NCI-H1436 (cell line): ENCODE measurements at regions not wholly inside any gene's neighbourhood (a gene's known extent, or its start where the extent isn't known, plus 50 kb on each side); places are given as distances from the start of the nearest gene placed in this dataset.
"Not testable (repeated sequence)": the region's sequence is repeated elsewhere in the genome, so short reads cannot be mapped to it uniquely, and the experiment has no call there.

ENCODE experiments used
- DNase-seq: peaks from one replicate; lab custom pipeline; 2025; lab: John Stamatoyannopoulos, UW

DNA sequence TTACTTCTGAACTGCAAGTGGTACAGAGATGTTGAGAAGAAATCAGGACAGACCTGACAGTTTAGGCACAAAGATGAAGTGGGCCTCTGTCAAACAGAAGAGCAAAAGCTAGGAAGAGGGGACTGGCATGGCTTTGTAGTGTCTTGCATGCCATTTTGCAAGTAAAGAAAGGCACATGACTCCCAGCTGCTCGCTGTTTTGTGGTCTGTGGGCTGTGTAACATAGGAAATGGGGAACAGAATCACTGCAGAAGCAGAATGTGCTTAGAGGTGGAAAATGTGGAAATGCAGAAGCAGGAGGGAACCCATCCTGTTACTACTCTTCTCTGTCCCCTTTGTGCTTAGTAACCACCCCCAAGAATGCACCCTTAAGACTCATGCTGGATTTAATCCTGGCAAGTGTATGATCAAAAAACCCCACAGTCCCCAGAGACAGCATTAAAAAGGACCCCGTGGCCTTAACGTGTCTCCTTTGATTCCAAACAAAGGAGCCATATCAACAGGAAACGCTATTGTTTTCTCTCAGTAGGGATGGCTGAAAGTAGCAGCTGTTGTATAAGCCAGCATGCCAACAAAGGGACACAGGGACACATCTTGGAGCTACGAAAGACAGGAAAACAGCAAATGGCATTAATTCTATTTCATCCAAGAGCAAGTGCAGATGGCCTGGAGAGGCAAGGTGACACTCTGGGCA, 177.6 kb upstream of the GLRA2 start:
- DNase-seq = peak; percentile 24

DNA sequence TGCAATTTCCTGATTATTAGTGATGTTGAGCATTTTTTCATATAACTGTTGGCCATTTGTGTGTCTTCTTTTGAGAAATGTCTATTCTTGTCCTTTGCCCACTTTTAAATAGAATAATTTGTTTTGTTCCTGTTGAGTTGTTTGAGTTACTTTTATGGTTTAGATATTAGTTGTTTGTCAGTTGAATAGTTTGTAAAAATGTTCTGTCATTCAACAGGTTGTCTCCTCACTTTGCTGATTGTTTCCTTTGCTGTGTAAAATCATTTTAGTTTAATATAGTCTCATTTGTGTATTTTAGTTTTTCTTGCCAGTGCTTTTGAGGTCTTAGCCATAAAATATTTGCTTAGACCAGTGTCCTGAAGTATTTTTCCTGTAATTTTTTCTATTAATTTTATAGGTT, 181.8 kb upstream of the GLRA2 start:
- no peak for DNase-seq

DNA sequence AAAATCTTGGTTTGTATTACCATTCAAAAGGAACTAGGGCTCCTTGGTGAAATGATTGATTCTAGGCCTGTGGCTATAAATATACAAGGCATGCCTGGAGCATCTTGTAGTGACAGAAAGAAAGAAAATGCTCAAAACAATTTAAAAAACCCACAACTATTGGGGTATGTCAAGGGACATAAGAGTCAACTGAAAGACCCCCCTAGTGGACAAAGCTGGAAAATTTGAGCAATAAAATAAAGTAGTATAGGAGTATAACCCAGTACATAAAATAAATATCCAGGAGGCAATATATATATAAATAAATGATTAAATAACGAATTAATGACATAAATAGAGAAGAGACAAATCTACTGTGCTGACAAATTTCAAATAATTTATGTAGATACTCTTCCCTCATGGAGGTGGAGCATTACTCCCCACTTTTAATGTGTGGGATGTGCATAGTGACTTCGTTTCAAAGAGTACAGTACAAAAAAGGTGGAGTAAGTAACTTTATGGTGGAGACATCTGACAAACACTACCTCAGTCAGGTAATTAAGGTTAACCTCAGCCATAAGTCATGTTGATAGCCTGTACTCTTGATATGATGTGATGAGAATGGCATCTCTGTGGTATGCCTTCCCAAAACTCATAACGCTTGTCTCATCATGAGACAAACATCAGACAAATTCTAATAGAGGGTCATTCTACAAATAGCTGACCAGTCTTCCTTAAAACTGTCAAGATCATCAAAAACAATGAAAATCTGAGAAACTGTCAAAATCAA, 185.0 kb upstream of the GLRA2 start:
- DNase-seq = no peak

DNA sequence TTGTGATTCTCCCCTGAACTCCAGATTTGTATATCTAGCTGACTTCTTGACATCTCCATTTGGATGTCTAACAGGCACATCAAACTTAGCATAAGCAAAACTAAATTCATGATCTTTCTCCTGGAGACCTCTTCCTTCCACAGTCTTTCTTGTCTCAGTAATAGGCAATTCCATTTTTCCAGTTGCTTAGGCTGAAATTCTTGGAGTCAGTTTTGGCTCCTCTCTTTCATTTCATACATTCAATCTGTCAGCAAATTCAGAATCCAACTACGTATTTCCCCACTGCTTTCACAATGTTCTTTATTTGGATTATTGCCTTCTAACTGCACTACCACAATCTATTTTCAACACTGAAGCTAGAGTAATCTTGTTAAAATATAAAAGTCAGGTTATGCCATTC, 219.9 kb upstream of the GLRA2 start:
- no peak for DNase-seq

DNA sequence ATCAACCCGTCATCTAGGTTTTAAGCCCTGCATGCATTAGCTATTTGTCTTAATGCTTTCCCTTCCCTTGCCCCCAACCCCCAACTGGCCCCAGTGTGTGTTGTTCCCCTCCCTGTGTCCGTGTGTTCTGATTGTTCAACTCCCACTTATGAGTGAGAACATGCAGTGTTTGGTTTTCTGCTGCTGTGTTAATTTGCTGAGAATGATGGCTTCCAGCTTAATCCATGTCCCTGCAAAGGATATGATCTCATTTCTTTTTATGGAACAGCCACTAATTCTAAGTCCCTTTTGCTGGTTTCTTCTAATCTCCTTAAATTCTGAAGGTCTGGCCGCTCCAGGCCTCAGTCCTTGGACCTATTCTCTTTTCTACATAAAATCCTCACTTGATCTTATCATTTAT, 220.4 kb upstream of the GLRA2 start:
- DNase-seq = not testable (repeated sequence)

DNA sequence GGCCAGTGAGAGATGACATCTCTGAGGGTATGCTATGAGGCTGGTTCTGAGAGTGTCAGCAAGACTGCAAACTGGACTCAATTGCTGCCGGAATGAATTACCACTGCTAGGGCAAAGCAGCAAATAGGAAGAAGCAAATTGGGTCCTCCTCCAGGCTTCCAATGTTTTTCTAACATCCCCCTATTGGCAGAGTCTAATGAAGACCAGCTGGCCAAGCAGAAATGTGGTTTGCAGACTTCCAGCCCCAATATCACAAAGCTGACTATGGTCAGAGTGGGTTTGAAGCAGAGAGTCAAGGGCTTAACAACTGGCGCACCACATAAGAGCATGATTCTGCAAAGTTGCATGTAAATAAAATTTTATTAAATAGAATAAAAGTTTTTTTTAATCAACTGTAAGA, 225.4 kb upstream of the GLRA2 start:
- no peak for DNase-seq

DNA sequence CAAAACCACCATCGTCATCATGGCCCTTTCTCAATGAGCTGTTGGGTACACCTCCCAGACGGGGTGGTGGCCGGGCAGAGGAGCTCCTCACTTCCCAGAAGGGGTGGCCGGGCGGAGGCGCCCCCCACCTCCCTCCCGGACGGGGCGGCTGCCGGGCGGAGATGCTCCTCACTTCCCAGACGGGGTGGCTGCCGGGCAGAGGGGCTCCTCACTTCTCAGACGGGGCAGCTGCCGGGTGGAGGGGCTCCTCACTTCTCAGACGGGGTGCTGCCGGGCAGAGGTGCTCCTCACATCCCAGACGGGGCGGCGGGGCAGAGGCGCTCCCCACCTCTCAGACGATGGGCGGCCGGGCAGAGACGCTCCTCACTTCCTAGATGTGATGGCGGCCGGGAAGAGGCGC, 226.8 kb upstream of the GLRA2 start:
- not testable (repeated sequence) for DNase-seq

DNA sequence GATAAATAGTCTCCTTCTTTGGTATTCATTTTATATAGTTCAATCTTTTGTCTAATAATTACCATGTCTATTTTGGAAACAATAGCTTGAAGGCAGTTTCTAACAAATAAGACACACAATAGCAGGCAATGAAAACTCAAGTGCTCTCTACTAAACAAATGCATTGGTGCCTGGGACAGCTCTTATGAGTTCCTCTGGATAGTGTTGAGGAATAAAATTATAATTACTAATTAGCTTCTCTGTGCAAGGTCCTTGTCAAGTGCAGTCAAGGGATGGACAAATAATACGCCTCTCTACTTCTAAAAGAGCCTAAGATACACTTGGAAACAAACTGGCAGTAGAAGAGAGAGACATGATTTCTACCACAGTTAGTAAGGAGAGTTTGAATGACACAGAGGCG, 229.0 kb upstream of the GLRA2 start:
- peak; percentile 8 for DNase-seq

DNA sequence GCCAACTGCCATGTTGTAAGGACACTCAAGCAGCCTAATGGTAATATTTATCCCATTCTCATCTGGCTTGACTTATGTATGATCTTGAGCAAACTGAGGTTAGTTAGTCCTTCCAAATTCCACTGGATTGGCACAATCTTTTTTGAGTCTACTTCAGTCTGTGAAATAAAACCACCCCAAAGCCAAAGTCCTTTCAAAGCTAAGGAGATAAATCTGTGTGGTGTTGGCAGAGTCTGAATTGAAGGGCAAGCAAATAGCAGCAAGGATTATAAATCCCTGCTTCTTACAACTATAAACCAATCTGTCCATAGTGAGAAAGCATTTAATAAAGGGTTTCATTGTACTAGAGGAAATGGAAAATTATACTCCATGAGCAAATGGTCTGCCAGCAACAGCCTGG, 233.9 kb upstream of the GLRA2 start:
- no peak for DNase-seq

DNA sequence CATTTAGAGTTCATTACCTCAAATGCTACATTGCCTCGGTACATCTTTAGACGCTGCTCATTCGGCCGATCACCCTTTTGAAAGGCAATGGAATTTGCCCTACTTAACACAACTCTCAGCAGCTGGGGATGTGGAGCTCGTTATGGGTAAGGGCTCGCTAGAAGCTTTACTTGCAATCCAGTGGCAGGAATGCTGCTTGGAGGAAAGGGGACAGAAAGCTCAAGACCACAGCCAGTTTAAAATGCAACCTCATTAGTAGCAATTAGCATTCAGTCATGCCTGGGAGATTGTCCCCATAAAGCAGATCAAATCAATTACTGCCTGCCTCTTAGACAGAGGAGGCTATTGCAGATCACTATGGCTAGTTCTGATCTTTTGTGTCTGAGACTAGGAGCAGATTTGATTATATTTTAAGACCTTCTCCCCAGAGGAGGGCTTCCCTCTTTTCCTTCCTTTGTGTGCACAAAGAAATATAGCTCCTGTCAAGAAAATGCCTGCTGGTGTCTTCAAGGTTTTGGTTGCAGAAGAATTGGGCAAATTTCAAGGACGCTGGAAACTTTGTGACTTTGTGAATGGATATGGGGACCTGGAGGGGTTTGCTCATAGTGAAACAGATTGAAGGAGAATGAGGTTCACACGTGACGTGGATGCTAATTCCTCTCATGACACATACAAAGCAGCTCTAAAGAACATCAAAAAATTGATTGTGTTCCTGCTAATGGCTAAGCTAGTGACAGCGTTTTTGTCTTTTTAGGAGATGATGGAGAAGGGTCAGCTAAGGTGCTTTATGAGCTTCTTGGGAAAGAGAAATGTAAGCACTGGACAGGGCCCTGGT, 237.5 kb upstream of the GLRA2 start:
- DNase-seq = no peak

DNA sequence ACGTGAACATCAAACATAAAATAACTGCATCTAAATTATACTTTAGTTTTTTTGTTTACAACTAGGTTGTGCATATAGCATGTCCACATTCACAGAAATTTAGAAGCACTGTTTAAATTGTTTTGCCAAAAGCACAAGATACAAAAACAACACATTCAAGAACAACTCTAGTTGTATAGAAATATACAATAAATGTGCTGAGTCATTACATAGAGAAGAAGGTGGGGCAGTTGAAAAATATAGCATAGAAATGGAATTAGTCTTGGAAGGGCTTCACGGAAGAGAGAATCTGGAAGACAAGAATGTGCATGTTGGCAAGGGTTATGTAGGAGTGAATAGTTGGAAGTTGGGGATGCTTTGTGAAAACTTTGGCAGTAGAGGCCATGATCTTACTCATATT, 239.0 kb upstream of the GLRA2 start:
- DNase-seq = no peak

DNA sequence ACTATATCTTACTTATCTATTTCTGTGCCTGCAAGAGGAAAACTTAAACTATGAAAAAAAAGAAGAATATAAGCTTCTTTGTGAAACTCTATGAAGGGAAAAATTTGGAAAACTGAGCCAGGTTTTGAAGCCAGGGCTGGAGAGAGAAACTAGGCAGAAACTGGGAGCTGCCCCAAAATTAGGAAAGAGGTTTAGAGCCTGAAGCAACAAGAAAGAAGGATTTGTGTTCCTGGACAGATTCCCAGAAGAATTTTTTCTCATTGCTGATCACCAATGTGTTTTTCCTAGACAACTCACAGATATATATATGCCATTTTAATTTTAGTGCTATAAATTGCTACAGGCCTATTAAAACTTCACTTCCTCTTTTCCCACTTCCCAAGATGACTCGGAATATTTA, 245.0 kb upstream of the GEMIN8 start:
- DNase-seq = no peak

DNA sequence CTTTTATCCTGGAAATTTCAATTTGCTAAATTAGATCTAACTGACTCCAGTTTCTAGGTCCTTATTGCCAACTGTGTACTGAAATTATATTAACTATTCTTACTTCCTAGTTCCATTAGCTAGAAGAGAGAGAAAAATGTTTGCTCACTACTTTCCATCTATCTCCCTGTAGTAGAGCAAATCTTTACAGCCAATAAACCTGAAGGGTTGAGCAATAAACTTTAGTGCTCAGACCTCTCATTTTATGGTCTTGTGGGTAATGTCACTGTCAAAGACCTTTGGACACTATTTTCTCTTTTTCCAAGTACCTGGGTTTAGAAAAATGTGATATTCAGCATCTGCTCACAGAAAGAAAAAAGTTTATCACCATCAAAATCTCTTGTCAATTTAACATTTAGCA, 237.5 kb upstream of the GEMIN8 start:
- DNase-seq = no peak

DNA sequence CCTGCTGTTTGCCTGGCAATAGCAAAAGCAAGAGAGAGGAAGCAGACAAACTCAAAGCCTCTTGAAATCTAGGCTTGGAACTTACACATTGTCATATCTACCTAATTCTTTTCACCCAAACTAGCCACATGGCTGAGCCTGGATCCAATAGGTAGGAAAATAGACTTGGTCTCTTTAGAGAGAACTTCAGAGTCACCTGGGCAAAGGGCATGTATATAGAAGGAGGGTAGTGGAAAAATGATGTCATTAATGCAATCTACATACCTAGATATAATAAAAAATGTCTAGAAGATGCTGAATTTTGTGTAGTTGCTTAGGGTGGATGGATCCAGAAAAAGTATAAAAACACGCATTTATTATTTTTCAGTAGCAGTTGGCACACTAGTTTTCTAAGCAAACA, 237.0 kb upstream of the GEMIN8 start:
- no peak for DNase-seq

DNA sequence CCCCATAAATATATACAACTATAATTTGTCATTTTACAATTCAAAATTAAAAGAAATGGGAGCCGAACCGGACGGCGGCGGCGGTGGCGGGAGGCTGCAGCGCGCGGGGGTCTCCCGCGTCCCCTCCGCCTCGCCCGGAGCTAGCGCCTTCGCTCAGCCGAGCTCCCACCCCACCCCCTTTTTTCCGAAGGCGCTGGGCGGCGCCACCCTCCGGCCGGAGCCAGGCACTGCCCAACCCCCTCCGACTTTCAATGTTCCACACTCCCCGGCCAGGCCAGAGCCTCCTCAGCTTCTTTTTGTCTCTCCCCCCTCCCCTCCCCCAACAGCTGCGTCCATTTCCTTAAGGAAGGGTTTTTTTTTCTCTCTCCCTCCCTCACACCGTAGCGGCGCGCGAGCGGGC, 214.1 kb upstream of the GEMIN8 start:
- DNase-seq = no peak

DNA sequence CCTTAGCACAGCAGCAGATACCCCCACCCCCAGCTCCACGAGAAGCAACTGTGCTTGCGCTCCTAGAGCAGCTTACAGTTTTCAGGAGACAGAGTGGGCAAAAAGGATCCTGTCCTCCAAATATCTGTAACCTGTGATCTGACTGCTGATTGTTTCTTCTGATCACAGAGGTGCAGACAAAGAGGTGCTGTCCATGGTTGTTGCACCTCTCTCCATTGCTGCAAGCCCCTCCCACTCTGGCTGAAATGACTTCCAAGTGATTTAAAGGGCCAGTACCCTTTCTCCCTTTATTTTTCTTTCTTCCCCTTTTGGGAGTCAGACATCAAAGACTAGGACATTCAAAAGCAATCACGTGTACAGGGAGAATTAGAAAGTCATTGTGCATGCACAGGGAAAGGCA, 205.3 kb upstream of the GEMIN8 start:
- DNase-seq = no peak

DNA sequence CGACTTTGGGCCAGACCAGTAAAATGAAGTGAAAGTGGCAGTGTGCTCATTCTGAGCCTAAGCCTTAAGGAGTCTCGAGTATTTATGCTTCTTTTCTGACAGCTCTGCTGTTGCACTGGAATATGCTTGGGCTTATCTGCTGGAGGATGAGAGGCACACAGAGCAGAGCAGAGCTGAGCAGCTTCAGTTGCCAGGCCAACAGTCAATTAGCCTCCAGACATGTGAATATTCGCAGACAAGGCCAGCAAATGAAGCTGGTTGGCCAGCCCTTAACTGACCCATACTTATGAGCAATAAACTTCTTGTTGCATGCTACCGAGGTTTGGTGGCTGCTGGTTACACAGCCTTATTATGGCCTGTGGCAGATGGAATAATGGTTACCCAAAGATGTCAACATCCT, 203.0 kb upstream of the GEMIN8 start:
- DNase-seq = no peak

DNA sequence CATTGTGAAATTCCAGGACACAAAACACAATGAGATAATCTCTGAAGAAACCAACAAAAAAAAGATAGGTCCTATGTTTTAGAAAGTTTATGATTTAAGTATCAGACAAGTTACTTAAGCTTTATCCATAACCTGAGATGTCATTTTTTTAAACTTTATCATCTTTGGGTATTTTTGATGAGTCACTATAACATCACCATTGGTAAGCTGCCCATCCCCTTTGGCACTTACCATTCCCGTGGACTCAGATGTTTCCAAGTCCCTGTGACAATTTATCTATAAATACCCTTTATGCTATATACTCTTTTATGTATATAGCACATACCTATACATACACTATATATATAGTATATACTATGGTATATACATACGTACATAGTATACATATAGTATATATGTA, 198.9 kb upstream of the GEMIN8 start:
- no peak for DNase-seq

DNA sequence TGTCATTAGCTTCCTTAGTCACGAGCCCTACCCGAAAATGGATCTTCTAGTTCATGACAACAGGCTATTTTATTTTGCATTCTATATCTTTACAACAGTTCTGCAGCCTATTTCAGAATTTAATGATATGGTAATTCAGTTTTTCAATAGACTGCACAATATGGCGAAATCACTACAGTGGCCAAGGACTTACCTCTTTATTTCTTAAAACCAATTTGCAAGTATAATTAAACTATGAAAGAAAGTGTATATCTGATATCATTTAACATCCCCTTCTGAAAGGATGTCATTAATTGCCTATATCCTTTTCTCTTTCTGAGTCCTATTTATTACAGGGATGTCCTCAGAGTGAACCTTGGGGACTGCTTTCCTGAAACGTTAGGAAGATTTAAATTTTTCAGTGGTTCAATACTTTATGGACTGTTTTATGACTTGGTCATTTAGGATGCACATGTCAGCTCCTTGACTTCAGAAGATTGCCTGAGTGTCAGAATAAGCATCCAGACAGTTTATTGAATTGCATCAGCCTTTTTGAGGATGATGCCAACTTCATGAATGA, 190.8 kb upstream of the GEMIN8 start:
- no peak for DNase-seq

DNA sequence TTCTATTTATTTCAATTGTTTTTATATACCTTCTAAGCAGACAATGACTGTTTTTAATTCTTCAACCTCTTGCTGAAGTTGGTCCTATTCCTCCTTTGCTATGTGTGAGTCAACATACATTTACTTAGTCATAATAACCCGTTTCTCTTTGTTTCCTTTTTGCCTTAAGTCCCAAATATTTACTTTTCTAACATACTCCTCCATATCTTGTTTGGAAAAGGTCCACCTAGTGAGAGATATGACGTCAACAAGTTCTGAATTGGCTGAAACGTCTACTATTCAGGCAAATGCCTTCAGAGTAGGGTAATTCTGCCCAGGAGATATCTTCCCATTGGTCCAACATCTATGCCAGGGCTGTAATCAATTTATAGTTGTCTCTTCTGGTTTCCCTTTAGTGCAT, 179.3 kb upstream of the GEMIN8 start:
- DNase-seq = no peak

DNA sequence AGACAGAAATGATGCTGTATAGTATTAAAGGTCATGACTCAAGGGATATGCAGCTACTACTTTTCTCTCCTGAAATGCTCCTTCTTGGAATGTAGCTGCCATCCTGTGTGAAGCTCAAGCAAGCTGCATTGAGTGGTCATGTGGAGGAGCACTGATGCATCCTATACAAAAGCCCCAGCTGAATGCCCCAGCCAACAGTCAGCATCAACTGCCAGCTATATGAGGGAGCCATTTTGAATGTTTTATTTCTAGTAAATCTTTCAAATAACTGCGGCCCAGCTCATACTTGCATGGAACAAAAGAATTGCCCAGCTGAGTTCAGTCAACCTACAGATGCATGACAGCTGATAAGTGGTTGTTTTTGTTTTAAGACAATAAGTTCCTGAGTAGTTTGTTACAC, 165.0 kb upstream of the GEMIN8 start:
- no peak for DNase-seq

DNA sequence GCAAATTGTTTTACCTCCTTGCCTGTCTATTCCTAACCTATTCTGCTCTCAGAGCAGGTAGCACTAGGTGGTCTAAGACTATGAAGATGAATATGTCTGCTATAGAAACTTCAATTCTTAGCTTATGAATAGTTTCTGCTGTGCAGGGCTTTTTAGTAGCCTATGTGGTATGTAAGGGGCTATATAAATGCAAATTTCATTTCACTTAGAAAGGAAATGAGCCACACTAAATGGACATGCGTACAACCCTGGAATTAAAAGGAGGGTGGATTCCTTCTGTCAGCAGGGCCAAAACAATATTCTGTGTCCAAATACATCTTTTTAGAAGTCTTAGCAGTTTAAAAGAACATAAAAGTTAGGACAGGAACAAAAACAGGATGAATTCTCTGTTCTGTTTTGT, 163.9 kb upstream of the GEMIN8 start:
- DNase-seq = no peak

DNA sequence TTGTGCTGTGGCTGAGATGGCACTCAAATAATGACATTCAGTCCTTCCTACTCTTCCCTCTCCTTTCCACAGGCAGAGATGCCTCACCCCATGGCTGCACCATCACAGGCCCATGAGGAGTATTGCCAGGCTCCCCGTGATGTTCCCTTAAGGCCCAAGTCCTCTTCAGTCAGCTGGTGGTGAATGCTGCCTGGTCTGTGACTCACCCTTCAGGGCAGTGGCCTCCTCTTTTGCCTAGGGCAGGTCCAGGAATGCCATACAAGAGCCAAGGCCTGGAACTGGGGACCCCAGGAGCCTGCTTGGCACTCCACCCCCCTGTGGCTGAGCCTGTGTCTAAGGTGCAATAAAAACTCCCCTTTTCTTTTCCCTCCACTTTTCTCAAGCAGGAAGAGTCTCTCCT, 144.2 kb upstream of the GEMIN8 start:
- no peak for DNase-seq
